ENCODE measurements at regions not wholly inside any gene's neighbourhood (a gene's known extent, or its start where the extent isn't known, plus 50 kb on each side); places are given as distances from the start of the nearest gene placed in this dataset.
"Not testable (repeated sequence)": the region's sequence is repeated elsewhere in the genome, so short reads cannot be mapped to it uniquely, and the experiment has no call there.

- intact Hi-C loops (cut with micrococcal nuclease): no loop called here
These were observed 185.8 kb downstream of the B3GLCT start for GRCh38 chr13:31385540-31385939.

DNA sequence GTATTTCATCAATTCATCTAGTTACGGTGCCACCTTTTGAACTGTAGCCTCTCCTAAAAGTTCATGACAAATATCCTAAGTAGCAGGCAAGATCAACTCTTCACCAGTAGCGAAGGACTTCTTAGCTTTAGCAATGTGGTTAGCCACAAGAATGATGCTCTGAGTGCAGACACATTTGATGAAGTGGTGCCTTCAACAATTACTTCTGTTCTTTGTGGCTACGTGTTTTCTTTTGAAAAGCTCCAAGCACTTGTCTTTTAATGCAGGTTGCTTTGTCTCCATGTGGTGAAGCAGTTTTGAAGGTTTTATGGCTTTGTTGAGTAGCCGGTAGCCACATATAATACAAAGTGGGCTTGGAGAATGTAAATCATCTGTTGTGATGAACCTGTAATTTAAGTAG lies 194.7 kb downstream of the B3GLCT start:
- intact Hi-C loops (cut with micrococcal nuclease): no loop called here

- intact Hi-C loops (cut with micrococcal nuclease): no loop called here
These were observed 195.3 kb downstream of the B3GLCT start for GRCh38 chr13:31395090-31395489.

DNA sequence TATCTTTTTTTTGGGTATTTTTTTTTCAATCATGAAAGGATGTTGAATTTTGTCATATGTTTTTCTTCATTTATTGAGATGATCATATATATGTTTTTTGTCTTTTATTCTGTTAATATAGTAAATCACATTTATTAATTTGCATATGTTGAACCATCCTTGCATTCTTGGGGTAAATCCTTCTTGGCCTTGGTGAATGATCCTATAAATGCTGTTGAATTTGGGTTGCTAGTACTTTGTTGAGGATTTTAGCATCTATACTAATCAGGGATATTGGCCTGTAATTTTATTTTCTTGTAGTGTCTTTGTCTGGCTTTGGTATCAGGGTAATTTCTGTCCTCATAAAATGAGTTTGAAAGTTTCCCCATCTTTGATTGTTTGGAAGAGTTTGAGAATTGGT lies 199.9 kb downstream of the B3GLCT start:
- intact Hi-C loops (cut with micrococcal nuclease): no loop called here

DNA sequence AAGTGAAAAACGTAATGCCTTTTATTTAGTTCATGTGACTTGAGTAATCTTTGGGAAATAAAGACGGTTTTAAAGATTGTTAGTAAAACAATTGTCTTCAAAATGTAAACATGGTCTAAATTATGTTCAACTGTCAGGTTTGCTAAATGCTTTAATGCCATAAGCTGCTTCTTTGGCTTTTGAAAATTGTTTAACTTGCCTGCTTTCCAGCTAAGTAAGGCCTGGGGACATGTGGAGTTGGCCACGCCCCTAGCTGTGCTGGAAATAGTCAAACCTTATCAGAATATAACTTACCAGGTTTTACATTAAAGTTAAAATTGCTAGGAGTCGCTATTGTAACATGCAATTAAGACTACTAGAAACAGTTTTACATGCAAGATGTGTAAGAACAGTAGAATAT lies 203.9 kb downstream of the B3GLCT start:
- intact Hi-C loops (cut with micrococcal nuclease): not testable (repeated sequence)

DNA sequence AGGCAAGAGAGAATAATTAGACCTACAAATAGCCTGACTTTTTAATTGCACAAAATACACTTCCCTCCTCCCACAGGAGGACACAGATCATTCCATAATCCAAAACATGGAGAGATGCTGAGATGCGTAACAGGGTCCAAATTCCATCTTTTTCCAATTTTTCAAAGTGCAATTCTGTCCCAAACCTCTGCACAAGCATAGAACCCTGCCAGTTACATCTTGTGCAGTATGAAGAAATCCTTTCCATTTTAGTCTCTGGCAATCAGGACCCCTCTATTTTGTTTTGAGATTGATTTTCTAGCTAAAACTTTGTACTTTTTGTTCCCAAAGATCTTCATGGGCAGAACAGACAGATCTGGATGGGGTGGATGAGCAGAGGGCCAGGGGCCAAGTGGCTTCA lies 209.2 kb downstream of the B3GLCT start:
- intact Hi-C loops (cut with micrococcal nuclease): no loop called here

- intact Hi-C loops (cut with micrococcal nuclease): no loop called here
These were observed 210.0 kb downstream of the B3GLCT start for GRCh38 chr13:31409678-31410356.

- intact Hi-C loops (cut with micrococcal nuclease): no loop called here
These were observed 213.7 kb downstream of the B3GLCT start for GRCh38 chr13:31413516-31413915.

GRCh38 chr13:31416066-31416465 lies 216.3 kb downstream of the B3GLCT start:
- intact Hi-C loops (cut with micrococcal nuclease): no loop called here

DNA sequence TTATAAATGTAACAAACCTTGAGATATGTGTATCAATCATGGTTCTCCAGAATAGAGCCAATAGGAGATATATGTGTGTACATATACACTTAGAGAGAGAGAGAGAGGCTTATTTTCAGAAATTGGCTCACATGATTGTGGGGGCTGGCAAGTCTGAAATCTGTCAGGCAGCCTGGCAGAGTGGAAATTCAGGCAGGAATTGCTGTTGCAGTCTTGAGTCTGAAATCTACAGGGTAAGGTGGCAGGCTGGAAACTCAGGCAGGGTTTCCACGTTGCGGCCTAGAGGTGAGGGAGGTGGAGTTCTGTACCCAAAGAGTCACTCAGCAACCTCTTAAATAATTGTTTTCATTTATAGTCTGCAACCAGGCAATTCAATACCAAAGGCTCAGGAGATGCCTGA lies 218.4 kb downstream of the B3GLCT start:
- intact Hi-C loops (cut with micrococcal nuclease): no loop called here

DNA sequence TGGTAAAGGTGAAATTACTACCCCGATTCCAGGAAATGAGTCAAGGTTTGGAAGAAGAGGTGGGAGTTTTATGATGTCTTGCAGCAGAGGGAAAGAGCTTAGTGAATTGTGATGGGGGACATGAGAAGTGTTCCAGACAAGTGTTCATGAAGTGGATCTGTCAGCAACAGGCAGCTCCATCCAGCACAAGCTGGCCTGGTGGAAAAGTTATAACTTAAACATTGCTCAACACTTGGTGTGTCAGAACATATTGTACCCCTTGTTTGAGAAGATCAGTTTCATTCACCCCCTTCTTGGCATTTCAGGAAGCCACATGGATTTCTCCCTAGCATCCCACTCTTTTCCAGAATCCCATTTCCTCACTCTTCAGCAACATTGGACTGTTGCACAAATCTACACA lies 222.0 kb downstream of the B3GLCT start:
- intact Hi-C loops (cut with micrococcal nuclease): no loop called here

DNA sequence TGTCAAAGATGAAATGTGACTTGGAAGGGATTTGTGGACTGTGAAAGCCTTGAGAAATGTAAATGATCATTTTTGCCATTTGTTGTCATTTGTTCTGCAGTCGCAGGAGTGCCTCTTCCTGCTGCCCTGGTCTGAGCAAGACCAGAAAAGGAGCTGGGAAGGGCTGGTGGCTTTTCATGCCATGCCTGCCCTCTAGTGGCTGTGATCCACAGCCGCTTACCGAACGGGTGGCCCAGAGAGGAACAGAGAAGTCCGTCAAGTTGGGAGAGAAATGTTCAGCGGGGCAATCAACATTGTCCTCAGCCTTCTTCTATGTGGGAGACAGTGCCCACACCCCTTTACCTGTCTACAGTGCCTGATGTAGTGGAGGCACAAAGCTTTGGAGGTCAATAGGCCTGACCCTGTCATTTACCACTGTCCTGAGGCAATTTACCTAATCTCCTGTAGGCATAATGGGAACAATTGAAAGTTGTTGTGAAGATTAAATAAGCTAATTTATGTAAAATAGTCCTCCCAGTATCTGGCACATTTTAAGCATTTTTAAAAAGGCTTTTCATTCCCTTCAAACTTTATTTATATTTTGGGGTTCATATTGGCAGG lies 224.5 kb downstream of the B3GLCT start:
- intact Hi-C loops (cut with micrococcal nuclease): loop anchor here (1.0 to 2.0 kb wide), 3 partner anchors 188 to 445 kb away; partner anchors contain the start of gene B3GLCT

DNA sequence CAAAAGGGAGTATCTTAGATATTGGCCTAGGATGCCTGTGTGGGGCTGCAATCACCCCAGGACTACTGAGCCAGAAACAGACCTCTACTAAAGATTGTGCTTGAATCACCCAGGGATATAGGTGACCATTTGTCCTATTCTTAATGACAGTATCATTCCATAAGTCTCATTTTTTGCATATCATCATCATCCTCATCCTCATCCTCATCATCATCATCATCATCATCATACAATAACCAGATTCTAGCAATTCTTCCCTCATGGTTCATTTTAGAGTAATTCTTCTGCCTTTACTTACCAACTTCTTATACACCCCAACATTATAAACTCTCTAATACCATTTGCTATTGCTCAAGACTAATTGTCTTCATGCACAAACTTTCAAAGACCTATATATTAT lies 226.6 kb downstream of the B3GLCT start:
- intact Hi-C loops (cut with micrococcal nuclease): no loop called here

DNA sequence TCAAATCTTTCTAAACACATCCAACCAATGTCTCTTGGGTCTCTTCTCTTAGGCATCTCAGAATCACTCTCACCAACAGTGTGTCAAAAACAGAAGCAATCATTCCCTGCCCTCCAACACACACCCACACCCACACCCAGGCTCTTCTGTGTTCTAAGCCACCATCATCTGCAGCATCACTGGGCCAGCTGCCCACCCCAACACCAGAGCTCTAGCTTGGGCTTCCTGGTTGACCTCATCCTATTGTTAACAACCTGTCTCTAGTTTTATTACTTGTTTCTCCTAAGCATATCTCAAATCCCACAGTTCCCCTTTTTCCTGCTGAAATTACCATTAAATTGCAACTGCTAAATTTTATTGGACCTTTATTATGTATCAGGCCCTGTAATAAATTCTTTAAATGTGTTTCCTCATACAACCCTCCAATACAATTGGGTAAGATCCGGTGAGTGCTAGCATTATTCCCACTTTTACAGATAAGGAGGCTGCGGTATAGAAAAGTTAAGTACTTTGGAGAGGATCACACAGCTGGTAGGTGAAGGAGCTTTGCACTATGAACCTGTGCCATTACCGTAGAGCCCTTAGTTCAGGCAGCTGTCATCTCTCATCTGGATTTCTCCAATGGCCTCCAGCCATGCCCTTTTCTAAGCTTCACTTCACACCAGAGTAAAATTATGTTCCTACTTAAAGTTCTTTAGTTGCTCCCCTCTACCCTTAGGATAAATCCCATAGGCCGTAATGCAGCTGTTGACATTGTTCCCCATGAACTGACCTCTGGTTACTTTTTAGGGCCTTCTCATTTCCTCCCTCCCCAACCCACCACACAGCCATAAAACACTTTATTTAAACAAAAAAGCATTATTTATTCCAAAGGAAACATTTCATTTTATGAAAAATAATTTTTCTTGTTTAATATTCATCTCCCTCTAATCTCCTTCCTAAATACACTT lies 227.7 kb downstream of the B3GLCT start:
- intact Hi-C loops (cut with micrococcal nuclease): no loop called here

DNA sequence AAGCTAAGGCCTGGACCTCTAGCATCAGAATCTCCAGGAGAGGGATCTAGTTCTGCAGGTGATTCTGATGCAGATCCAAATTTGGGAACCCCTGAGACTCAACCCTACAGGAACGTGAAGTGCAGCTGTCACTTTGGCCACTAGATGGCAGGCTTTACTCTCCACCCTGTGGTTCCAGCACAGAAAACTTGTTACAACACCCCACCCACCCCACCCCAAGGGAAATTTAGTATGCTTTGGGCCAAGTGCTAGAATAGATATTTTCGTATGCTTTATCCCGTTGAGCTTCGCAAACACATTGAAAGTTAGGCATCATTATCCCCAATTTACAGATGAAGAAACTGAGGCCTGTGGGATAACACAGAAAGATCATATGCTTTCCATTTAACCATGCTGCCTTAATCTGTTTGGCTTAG lies 232.0 kb downstream of the B3GLCT start:
- intact Hi-C loops (cut with micrococcal nuclease): loop anchor here (1.0 kb wide), 1 partner anchor 311 kb away; no protein-coding TSS in a partner anchor

DNA sequence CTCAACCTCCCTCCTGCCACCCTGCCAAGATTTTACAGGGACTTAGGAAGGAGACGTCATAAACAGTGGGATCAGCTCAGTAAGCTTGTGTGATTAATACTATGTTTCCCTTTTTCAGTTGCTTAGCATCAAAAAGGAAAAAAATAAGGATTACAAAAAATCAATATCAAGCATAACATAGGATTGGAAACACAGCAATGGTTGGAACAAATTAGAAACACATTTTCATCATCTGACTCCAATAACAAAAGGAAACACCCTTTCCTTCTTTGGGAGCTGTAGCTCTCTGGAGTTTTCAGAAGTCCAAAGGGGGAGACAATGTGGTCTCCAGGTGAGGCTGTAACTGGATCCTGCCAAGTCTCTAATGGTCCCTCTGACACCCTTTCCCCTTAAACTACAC lies 233.4 kb downstream of the B3GLCT start:
- intact Hi-C loops (cut with micrococcal nuclease): no loop called here

- intact Hi-C loops (cut with micrococcal nuclease): no loop called here
These were observed 234.0 kb downstream of the B3GLCT start for GRCh38 chr13:31433746-31434145.

- intact Hi-C loops (cut with micrococcal nuclease): no loop called here
These were observed 234.8 kb downstream of the B3GLCT start for GRCh38 chr13:31434613-31435012.

DNA sequence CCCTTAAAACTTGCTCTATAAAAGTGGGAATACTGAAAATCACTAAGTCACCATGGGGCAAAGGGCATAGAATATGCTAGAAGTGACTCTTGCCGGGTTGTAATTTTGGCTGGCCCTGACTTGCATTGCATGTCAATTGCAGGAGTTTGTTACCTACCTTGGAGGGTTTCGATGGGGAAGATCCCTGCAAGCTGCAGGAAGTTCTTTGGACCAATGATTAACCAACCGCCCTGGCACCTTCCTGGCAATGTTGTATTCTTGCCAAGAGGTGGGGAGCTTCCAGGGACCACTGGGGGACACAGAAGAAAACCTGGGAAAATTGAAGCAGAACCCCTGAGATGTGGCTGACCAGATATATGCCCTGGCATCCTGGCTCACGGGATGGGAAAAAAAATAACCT lies 235.8 kb downstream of the B3GLCT start:
- intact Hi-C loops (cut with micrococcal nuclease): no loop called here

DNA sequence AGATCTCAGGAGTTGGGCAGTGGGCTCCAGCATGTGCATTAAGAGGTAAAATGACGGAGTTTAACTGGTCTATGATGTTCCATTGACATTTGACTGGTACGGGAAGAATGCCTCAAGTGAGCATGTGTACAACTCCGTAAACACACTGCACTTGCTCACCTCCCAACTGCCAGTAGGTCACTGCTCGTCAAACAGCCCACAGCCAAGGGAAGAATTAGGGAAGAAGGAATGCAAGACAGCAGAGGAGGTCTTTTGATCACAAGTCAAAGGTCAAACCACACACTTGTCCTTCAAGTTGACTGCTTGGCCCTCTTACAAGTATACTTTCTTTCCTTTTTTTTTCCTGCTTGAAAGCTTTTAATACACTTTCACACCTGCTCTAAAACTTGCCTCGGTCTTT lies 236.7 kb downstream of the B3GLCT start:
- intact Hi-C loops (cut with micrococcal nuclease): no loop called here

DNA sequence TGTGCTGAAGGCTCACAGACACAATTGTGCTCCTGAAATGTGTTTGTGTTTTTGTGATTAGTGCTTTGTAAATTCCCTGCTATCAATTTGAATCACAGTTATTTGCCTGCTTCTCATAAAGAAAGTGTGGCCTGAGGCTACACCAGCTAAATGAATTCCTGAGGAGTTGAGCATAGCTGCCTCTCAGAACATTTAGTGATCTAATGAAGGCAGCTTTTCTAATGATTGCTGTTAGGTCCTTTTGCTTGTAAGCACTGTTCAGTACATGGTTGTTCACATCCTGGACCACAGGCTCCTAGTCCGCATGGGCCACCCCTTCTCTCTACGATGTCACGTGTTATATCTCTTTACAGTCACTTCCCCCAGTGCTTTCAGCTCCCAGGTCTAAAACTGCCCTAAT lies 238.2 kb downstream of the B3GLCT start:
- intact Hi-C loops (cut with micrococcal nuclease): no loop called here

GRCh38 chr13:31440132-31440531 lies 240.4 kb downstream of the B3GLCT start:
- intact Hi-C loops (cut with micrococcal nuclease): no loop called here
